Activated CD4-positive, alpha-beta memory T cell treated with anti-CD3 and anti-CD28 coated beads, Interleukin-2, amount 10 ng/mL, durations not matched to agents 7 days and 5 days (primary cell): ENCODE measurements at regions not wholly inside any gene's neighbourhood (a gene's known extent, or its start where the extent isn't known, plus 50 kb on each side); places are given as distances from the start of the nearest gene placed in this dataset.

Experiments used
- CTCF ChIA-PET: fragments of 350-600 bp; sonication (Branson Sonifier 250); formaldehyde crosslinking; loops from one replicate; lab custom pipeline; 2021; ENCODE audit warnings: antibody characterized with exemption, inconsistent platforms; lab: Charles Lee
- POLR2A ChIA-PET: fragments of 350-600 bp; sonication (Branson Sonifier 250); formaldehyde crosslinking; loops from one replicate; lab custom pipeline; 2021; ENCODE audit warnings: antibody characterized with exemption; lab: Charles Lee
- DNase-seq: peaks from one replicate; pipeline ENCODE4 v3.0.0-alpha.2; 2020
- H3K27ac Mint-ChIP-seq: one replicate; pipeline ENCODE4 v1.8.0; 2021; ENCODE audit warnings: mild to moderate bottlenecking, mixed read lengths
- H3K27me3 Mint-ChIP-seq: one replicate; pipeline ENCODE4 v1.8.0; 2021; ENCODE audit warnings: mixed read lengths
- H3K36me3 Mint-ChIP-seq: one replicate; pipeline ENCODE4 v1.8.0; 2021; ENCODE audit warnings: low read depth, mixed read lengths
- H3K4me1 Mint-ChIP-seq: one replicate; pipeline ENCODE4 v1.8.0; 2021; ENCODE audit warnings: mixed read lengths
- H3K4me3 Mint-ChIP-seq: one replicate; pipeline ENCODE4 v1.8.0; 2021; ENCODE audit warnings: mild to moderate bottlenecking, mixed read lengths
- H3K9me3 Mint-ChIP-seq: one replicate; pipeline ENCODE4 v1.8.0; 2021; ENCODE audit warnings: mixed read lengths

GRCh38 chr4:185945906-185946305 lies 123.0 kb upstream of the TLR3 start:
- POLR2A ChIA-PET: no interaction called here
- no peak overlapping the region for H3K27ac Mint-ChIP-seq
- no peak for DNase-seq
- no peaks in the 10 kb centered on the region for H3K9me3 Mint-ChIP-seq
- no peaks in the 10 kb centered on the region for H3K4me1 Mint-ChIP-seq
- H3K36me3 Mint-ChIP-seq: no peaks in the 10 kb centered on the region
- H3K4me3 Mint-ChIP-seq: no peak overlapping the region
- peaks cover 3% of the 10 kb centered on the region for H3K27me3 Mint-ChIP-seq
- CTCF ChIA-PET: no interaction called here

- H3K4me1 Mint-ChIP-seq: no peaks in the 10 kb centered on the region
- CTCF ChIA-PET: no interaction called here
These were observed 118.1 kb upstream of the TLR3 start for GRCh38 chr4:185950891-185951290.

GRCh38 chr4:185955151-185955770 lies 113.7 kb upstream of the TLR3 start:
- CTCF ChIA-PET: no interaction called here
- peaks cover 2% of the 10 kb centered on the region for H3K27me3 Mint-ChIP-seq
- H3K27ac Mint-ChIP-seq: no peak overlapping the region
- H3K9me3 Mint-ChIP-seq: no peaks in the 10 kb centered on the region
- no peaks in the 10 kb centered on the region for H3K4me1 Mint-ChIP-seq
- H3K36me3 Mint-ChIP-seq: no peaks in the 10 kb centered on the region
- no peak for DNase-seq
- POLR2A ChIA-PET: no interaction called here
- H3K4me3 Mint-ChIP-seq: no peak overlapping the region

More at GRCh38 chr4:185950891-185951290, 118.1 kb upstream of the TLR3 start:
- Mint-ChIP-seq H3K27ac (no peak overlapping the region), H3K4me3 (no peak overlapping the region), H3K27me3 (peaks cover 1% of the 10 kb centered on the region), H3K36me3 (no peaks in the 10 kb centered on the region), H3K9me3 (no peaks in the 10 kb centered on the region)
- no peak for DNase-seq
- POLR2A ChIA-PET: no interaction called here

GRCh38 chr4:185955826-185956543 lies 113.0 kb upstream of the TLR3 start:
- no peaks in the 10 kb centered on the region for H3K4me1 Mint-ChIP-seq
- no peak overlapping the region for H3K27ac Mint-ChIP-seq
- no peaks in the 10 kb centered on the region for H3K36me3 Mint-ChIP-seq
- DNase-seq: no peak
- H3K27me3 Mint-ChIP-seq: peaks cover 2% of the 10 kb centered on the region
- POLR2A ChIA-PET: no interaction called here
- CTCF ChIA-PET: no interaction called here
- H3K9me3 Mint-ChIP-seq: no peaks in the 10 kb centered on the region
- no peak overlapping the region for H3K4me3 Mint-ChIP-seq

GRCh38 chr4:185956544-185956940 lies 112.4 kb upstream of the TLR3 start:
- POLR2A ChIA-PET: no interaction called here
- Mint-ChIP-seq H3K36me3 (no peaks in the 10 kb centered on the region), H3K9me3 (no peaks in the 10 kb centered on the region), H3K27ac (no peak overlapping the region), H3K4me1 (no peaks in the 10 kb centered on the region), H3K27me3 (peaks cover 2% of the 10 kb centered on the region), H3K4me3 (no peak overlapping the region)
- no peak for DNase-seq
- CTCF ChIA-PET: no interaction called here

- POLR2A ChIA-PET: no interaction called here
- Mint-ChIP-seq H3K9me3 (no peaks in the 10 kb centered on the region), H3K4me3 (no peak overlapping the region), H3K36me3 (no peaks in the 10 kb centered on the region), H3K4me1 (no peaks in the 10 kb centered on the region), H3K27me3 (peaks cover 2% of the 10 kb centered on the region), H3K27ac (no peak overlapping the region)
- CTCF ChIA-PET: no interaction called here
- DNase-seq: no peak
These were observed 110.7 kb upstream of the TLR3 start for GRCh38 chr4:185958094-185958747.

GRCh38 chr4:185965426-185966384 lies 103.3 kb upstream of the TLR3 start:
- H3K4me1 Mint-ChIP-seq: no peaks in the 10 kb centered on the region
- CTCF ChIA-PET: no interaction called here
- no peak overlapping the region for H3K4me3 Mint-ChIP-seq
- no peaks in the 10 kb centered on the region for H3K9me3 Mint-ChIP-seq
- no peak for DNase-seq
- H3K36me3 Mint-ChIP-seq: no peaks in the 10 kb centered on the region
- no peak overlapping the region for H3K27ac Mint-ChIP-seq
- POLR2A ChIA-PET: no interaction called here
- peaks cover 2% of the 10 kb centered on the region for H3K27me3 Mint-ChIP-seq

- Mint-ChIP-seq H3K9me3 (no peaks in the 10 kb centered on the region), H3K27me3 (peaks cover 2% of the 10 kb centered on the region), H3K27ac (no peak overlapping the region), H3K36me3 (no peaks in the 10 kb centered on the region), H3K4me1 (no peaks in the 10 kb centered on the region), H3K4me3 (no peak overlapping the region)
- ChIA-PET CTCF (no interaction called here), POLR2A (no interaction called here)
- DNase-seq: no peak
These were observed 102.4 kb upstream of the TLR3 start for GRCh38 chr4:185966549-185966948.

GRCh38 chr4:185966997-185967775 lies 101.8 kb upstream of the TLR3 start:
- no peak for DNase-seq
- H3K4me1 Mint-ChIP-seq: no peaks in the 10 kb centered on the region
- ChIA-PET POLR2A (no interaction called here), CTCF (no interaction called here)
- H3K36me3 Mint-ChIP-seq: no peaks in the 10 kb centered on the region
- no peak overlapping the region for H3K4me3 Mint-ChIP-seq
- H3K9me3 Mint-ChIP-seq: no peaks in the 10 kb centered on the region
- H3K27me3 Mint-ChIP-seq: peaks cover 2% of the 10 kb centered on the region
- H3K27ac Mint-ChIP-seq: no peak overlapping the region

- ChIA-PET POLR2A (no interaction called here), CTCF (no interaction called here)
- DNase-seq: no peak
- Mint-ChIP-seq H3K9me3 (no peaks in the 10 kb centered on the region), H3K4me3 (no peak overlapping the region), H3K4me1 (no peaks in the 10 kb centered on the region), H3K36me3 (no peaks in the 10 kb centered on the region), H3K27ac (no peak overlapping the region), H3K27me3 (peaks cover 2% of the 10 kb centered on the region)
These were observed 99.3 kb upstream of the TLR3 start for GRCh38 chr4:185969657-185970056.

GRCh38 chr4:185987961-185988627 lies 80.9 kb upstream of the TLR3 start:
- H3K27ac Mint-ChIP-seq: no peak overlapping the region
- DNase-seq: no peak
- no peaks in the 10 kb centered on the region for H3K27me3 Mint-ChIP-seq
- CTCF ChIA-PET: no interaction called here
- POLR2A ChIA-PET: no interaction called here
- no peak overlapping the region for H3K4me3 Mint-ChIP-seq
- no peaks in the 10 kb centered on the region for H3K36me3 Mint-ChIP-seq
- H3K9me3 Mint-ChIP-seq: no peaks in the 10 kb centered on the region
- H3K4me1 Mint-ChIP-seq: no peaks in the 10 kb centered on the region

- Mint-ChIP-seq H3K4me1 (no peaks in the 10 kb centered on the region), H3K4me3 (no peak overlapping the region), H3K27me3 (peaks cover 3% of the 10 kb centered on the region), H3K36me3 (no peaks in the 10 kb centered on the region), H3K9me3 (no peaks in the 10 kb centered on the region), H3K27ac (no peak overlapping the region)
- DNase-seq: no peak
- CTCF ChIA-PET: no interaction called here
- POLR2A ChIA-PET: no interaction called here
These were observed 77.2 kb upstream of the TLR3 start for GRCh38 chr4:185991770-185992169.
